ENCODE measurements at regions not wholly inside any gene's neighbourhood (a gene's known extent, or its start where the extent isn't known, plus 50 kb on each side); places are given as distances from the start of the nearest gene placed in this dataset.
"Not testable (repeated sequence)": the region's sequence is repeated elsewhere in the genome, so short reads cannot be mapped to it uniquely, and the experiment has no call there.

DNA sequence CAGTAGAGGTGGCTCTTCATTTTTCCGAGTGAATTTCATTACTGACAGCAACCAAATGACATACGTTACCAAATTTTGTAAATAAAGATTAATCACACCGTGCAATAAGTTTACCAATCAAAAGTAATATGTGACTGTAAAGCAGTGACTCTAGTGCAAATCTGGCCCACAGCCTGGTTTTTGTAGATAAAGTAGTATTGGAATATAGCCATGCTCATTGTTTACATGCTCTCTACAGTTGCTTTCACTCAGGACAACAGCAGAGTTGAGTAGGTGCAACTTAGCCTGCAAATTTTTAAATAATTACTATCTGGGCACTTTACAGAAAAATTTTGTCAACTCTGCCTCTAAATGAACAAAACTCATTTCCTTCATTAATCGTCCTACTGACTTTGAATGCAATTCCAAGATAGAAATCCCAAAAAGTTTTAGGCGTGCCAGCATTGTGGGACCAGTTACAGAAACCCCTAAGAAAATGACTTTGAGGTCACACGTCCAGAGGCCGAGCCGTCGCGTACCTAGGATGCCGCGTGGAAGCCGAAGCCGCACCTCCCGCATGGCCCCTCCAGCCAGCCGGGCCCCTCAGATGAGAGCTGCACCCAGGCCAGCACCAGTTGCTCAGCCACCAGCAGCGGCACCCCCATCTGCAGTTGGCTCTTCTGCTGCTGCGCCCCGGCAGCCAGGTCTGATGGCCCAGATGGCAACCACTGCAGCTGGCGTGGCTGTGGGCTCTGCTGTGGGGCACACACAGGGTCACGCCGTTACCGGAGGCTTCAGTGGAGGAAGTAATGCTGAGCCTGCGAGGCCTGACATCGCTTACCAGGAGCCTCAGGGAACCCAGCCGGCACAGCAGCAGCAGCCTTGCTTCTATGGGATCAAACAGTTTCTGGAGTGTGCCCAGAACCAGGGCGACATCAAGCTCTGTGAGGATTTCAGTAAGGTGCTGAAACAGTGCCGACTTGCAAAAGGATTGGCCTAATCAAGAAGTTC, 180.7 kb upstream of the TLE4 start:
- Mint-ChIP-seq H3K36me3 (ENCODE audit: low read depth) (no peaks in the 10 kb centered on the region), H3K27me3 (no peaks in the 10 kb centered on the region), H3K9me3 (no peaks in the 10 kb centered on the region), H3K4me1 (ENCODE audit: low read depth) (no peaks in the 10 kb centered on the region), H3K27ac (no peak overlapping the region), H3K4me3 (no peak overlapping the region)

DNA sequence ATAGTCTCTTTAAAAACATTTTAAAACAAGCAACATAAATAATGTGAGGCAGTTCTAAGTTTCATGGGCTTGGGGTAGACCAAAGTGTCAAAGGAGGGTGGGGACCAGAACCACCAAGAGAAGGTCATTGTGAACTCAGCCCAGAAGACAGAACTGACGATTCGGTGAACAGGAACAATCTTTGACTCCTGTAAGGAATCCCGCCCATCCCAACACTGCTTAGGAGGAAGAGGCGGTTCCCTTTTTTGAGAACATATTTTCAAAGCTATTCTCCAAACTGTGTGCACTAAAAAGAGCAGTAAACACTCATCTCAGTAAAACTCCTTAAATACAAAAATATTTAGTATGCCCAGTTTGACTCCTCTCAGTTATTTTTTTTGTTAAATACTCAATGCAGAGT, 176.5 kb upstream of the TLE4 start:
- H3K27me3 Mint-ChIP-seq, result no peaks in the 10 kb centered on the region
- H3K27ac Mint-ChIP-seq, result no peak overlapping the region
- no peaks in the 10 kb centered on the region for H3K36me3 Mint-ChIP-seq (ENCODE audit: low read depth)
- H3K4me3 Mint-ChIP-seq, result no peak overlapping the region
- no peaks in the 10 kb centered on the region for H3K9me3 Mint-ChIP-seq
- H3K4me1 Mint-ChIP-seq (ENCODE audit: low read depth), result no peaks in the 10 kb centered on the region

DNA sequence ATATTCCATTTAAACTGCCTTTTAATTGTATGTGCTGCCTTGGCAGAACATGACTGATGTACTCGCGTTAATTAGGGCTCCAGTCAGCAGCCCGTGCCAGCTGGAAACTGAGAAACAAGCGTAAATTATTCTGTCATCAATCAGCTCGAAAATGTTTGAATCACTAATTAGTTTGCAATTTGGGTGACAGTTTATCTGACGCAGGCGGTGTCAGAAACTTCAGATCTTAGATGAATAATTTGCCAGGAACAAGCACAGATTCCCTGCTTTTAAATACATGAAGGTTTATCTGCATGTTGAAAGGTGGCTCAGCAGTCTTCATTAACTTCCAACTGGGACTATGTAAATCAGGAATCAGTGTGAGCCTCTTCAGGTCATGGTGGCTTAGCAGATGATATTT, 176.0 kb upstream of the TLE4 start:
- Mint-ChIP-seq H3K27ac (no peak overlapping the region), H3K9me3 (no peaks in the 10 kb centered on the region), H3K4me3 (no peak overlapping the region), H3K4me1 (ENCODE audit: low read depth) (no peaks in the 10 kb centered on the region), H3K27me3 (no peaks in the 10 kb centered on the region), H3K36me3 (ENCODE audit: low read depth) (no peaks in the 10 kb centered on the region)

DNA sequence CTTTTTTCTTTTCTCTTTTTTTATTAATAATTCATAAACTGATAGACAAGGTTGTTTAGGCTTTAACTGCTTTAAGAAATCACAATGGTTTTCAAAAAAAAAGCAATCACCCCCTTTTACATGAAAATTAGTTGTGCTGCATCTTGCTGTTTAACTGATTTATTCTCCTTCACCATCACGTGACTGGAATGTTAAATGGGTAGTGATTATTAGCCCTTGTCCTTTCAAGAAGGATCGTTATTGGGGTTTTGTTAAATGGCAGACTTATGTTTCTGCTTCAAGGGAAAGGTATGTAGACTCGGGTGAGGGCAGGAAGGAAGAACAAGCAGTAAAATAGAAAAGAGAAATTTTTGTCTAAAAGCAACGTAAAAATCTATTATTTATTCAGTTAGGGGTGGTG, 175.6 kb upstream of the TLE4 start:
- Mint-ChIP-seq H3K9me3 (no peaks in the 10 kb centered on the region), H3K4me1 (ENCODE audit: low read depth) (no peaks in the 10 kb centered on the region), H3K4me3 (no peak overlapping the region), H3K27me3 (no peaks in the 10 kb centered on the region), H3K36me3 (ENCODE audit: low read depth) (no peaks in the 10 kb centered on the region), H3K27ac (no peak overlapping the region)

DNA sequence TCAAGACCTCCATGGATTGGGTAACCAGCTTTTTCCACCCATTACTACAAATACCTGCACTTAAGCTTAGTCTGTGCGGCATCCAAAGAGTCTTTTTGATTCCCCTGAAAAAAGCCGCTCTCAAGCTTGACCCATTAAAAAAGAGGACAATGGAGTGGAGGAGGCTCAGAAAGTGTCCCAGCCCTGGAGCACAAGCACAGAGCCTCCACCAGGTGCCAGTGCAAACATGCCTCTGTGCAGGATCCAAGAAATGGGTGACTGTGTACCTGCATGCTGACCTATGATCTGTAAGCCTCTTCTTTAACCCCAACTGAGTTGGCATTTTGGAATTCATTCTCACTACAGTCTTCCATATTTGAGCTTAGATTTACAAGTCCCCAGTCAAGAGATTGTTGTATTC, 168.3 kb upstream of the TLE4 start:
- H3K27ac Mint-ChIP-seq, result no peak overlapping the region
- H3K27me3 Mint-ChIP-seq, result no peaks in the 10 kb centered on the region
- no peaks in the 10 kb centered on the region for H3K4me1 Mint-ChIP-seq (ENCODE audit: low read depth)
- H3K4me3 Mint-ChIP-seq, result no peak overlapping the region
- H3K36me3 Mint-ChIP-seq (ENCODE audit: low read depth), result no peaks in the 10 kb centered on the region
- no peaks in the 10 kb centered on the region for H3K9me3 Mint-ChIP-seq

DNA sequence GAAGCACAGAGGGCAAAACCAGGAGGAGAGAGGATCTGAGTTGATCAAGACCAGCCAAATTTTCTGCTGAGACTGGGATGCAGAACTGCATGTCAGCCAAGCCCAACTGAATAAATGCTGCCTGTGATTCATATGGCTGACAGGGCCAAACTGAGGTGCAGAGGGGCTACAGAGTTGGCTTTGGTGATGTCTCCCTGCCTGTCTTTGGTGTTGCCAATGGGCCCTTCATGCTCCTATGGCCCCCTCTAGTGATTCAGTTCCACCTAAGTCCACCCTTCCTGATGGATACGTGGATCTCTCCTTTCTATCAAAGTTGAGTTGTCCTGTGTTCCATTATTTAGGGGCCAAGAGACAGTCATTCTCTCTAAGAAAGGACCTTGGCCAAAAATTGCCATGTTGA, 163.6 kb upstream of the TLE4 start:
- H3K27me3 Mint-ChIP-seq, result no peaks in the 10 kb centered on the region
- H3K27ac Mint-ChIP-seq, result no peak overlapping the region
- H3K36me3 Mint-ChIP-seq (ENCODE audit: low read depth), result no peaks in the 10 kb centered on the region
- no peaks in the 10 kb centered on the region for H3K4me1 Mint-ChIP-seq (ENCODE audit: low read depth)
- no peak overlapping the region for H3K4me3 Mint-ChIP-seq
- no peaks in the 10 kb centered on the region for H3K9me3 Mint-ChIP-seq

DNA sequence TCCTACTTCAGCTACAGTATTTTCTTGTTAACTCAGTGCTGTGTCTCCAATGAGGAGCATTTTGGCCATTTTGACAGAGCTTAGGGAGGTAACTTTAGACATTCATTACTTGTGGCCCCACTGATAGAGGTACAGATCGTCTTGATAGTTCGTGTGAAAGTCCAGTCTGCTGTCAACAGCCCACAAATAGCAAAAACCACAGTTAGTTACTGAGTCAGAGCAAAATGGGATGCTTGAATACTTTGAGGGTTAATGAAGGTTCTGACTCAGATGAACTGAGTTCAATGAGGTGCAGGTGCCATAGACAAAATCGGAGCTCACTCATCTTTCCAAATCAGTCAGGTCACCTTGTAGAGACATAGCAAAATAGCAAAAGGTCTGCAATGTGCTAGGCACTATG, 163.1 kb upstream of the TLE4 start:
- Mint-ChIP-seq H3K4me1 (ENCODE audit: low read depth) (no peaks in the 10 kb centered on the region), H3K27ac (no peak overlapping the region), H3K27me3 (no peaks in the 10 kb centered on the region), H3K9me3 (no peaks in the 10 kb centered on the region), H3K4me3 (no peak overlapping the region), H3K36me3 (ENCODE audit: low read depth) (no peaks in the 10 kb centered on the region)

GRCh38 chr9:79409182-79409823, 162.5 kb upstream of the TLE4 start:
- no peaks in the 10 kb centered on the region for H3K9me3 Mint-ChIP-seq
- H3K36me3 Mint-ChIP-seq (ENCODE audit: low read depth), result no peaks in the 10 kb centered on the region
- H3K27ac Mint-ChIP-seq, result no peak overlapping the region

GRCh38 chr9:79425840-79426239, 145.9 kb upstream of the TLE4 start:
- peaks cover 7% of the 10 kb centered on the region for H3K27me3 Mint-ChIP-seq
- H3K27ac Mint-ChIP-seq, result no peak overlapping the region
- H3K36me3 Mint-ChIP-seq (ENCODE audit: low read depth), result no peaks in the 10 kb centered on the region
- H3K9me3 Mint-ChIP-seq, result peaks cover 24% of the 10 kb centered on the region
- no peak overlapping the region for H3K4me3 Mint-ChIP-seq
- H3K4me1 Mint-ChIP-seq (ENCODE audit: low read depth), result no peaks in the 10 kb centered on the region

More at GRCh38 chr9:79409182-79409823, 162.5 kb upstream of the TLE4 start:
- no peaks in the 10 kb centered on the region for H3K27me3 Mint-ChIP-seq
- no peak overlapping the region for H3K4me3 Mint-ChIP-seq
- no peaks in the 10 kb centered on the region for H3K4me1 Mint-ChIP-seq (ENCODE audit: low read depth)

- Mint-ChIP-seq H3K27me3 (peaks cover 3% of the 10 kb centered on the region), H3K4me1 (ENCODE audit: low read depth) (no peaks in the 10 kb centered on the region), H3K27ac (no peak overlapping the region), H3K9me3 (peaks cover 18% of the 10 kb centered on the region), H3K4me3 (no peak overlapping the region), H3K36me3 (ENCODE audit: low read depth) (no peaks in the 10 kb centered on the region)
Observed at GRCh38 chr9:79428422-79428821, 143.3 kb upstream of the TLE4 start.

- peaks cover 10% of the 10 kb centered on the region for H3K9me3 Mint-ChIP-seq
- no peaks in the 10 kb centered on the region for H3K27me3 Mint-ChIP-seq
- H3K4me3 Mint-ChIP-seq, result no peak overlapping the region
- no peaks in the 10 kb centered on the region for H3K4me1 Mint-ChIP-seq (ENCODE audit: low read depth)
- no peaks in the 10 kb centered on the region for H3K36me3 Mint-ChIP-seq (ENCODE audit: low read depth)
- no peak overlapping the region for H3K27ac Mint-ChIP-seq
Observed at GRCh38 chr9:79430619-79431018, 141.1 kb upstream of the TLE4 start.

DNA sequence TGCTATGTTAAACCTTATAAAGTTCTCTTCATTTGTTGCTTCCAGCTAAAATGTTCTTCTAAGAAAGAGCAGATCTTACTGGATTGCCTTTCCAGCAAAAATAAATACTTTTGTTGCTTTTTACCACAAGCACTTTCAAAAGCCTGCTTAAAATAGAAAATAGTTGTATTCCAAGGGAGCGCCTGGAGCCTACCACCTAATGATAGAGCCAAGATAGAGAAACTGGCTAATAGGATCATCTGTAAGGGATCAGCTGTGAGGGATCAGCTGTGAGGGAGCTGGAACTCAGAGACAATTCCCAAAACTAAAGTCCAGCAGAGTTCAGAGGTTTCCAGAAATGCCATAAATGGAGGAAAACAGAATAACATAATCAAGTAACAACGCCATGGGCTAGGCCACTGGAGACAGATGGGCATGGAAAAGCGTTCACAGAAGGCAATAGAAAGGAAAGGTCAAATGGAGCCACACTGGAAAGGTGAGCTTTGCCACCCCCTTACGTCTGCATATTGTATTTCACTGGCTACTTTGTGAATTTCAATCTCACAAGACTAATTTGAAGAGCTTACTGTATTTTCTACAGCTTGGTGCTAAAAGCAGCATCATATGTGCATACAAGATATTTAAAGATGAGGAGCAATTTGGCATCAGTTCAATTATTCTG, 140.6 kb upstream of the TLE4 start:
- no peak overlapping the region for H3K27ac Mint-ChIP-seq
- H3K4me3 Mint-ChIP-seq, result no peak overlapping the region
- H3K9me3 Mint-ChIP-seq, result peaks cover 5% of the 10 kb centered on the region
- no peaks in the 10 kb centered on the region for H3K36me3 Mint-ChIP-seq (ENCODE audit: low read depth)
- H3K27me3 Mint-ChIP-seq, result no peaks in the 10 kb centered on the region
- no peaks in the 10 kb centered on the region for H3K4me1 Mint-ChIP-seq (ENCODE audit: low read depth)

DNA sequence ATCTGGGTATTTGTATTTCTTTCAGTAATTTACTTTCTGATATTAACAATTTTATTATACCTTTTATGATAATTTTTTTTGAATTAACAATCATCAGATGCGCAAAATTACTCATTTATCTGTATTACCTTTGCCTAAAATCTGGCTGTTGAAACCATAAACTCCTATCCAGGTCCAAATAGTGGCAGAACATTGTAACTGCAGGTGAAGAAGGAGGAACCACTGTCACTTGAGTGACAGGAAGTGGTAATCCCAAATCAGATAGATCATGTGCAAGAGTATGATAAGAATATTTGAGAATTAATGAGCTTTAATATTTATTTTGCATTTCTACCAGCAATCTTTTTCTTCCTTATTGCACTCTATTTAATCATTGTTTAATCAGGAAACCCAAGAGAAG, 139.3 kb upstream of the TLE4 start:
- Mint-ChIP-seq H3K4me3 (no peak overlapping the region), H3K4me1 (ENCODE audit: low read depth) (no peaks in the 10 kb centered on the region), H3K27ac (no peak overlapping the region), H3K9me3 (no peaks in the 10 kb centered on the region), H3K36me3 (ENCODE audit: low read depth) (no peaks in the 10 kb centered on the region), H3K27me3 (peaks cover 3% of the 10 kb centered on the region)

DNA sequence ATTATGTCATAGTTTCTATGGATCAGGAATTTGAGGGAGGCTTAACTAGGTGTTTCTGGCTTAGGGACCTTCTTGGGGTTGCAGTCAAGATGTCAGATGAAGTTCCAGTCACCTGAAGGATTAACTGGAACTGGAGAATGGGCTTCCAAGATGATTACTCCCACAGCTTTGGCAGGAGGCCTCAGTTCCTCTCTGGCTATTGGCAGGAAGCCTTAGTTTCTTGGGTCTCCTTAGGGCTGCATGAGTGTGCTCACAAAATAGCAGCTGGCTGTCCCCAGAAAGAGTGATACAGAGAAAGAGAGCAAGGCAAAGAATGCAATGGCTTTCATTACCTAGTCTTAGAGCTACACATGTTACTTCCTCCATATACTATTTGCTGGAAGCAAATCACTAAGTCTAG, 138.1 kb upstream of the TLE4 start:
- Mint-ChIP-seq H3K27me3 (peaks cover 8% of the 10 kb centered on the region), H3K27ac (no peak overlapping the region), H3K4me1 (ENCODE audit: low read depth) (no peaks in the 10 kb centered on the region), H3K36me3 (ENCODE audit: low read depth) (no peaks in the 10 kb centered on the region), H3K9me3 (no peaks in the 10 kb centered on the region), H3K4me3 (no peak overlapping the region)

DNA sequence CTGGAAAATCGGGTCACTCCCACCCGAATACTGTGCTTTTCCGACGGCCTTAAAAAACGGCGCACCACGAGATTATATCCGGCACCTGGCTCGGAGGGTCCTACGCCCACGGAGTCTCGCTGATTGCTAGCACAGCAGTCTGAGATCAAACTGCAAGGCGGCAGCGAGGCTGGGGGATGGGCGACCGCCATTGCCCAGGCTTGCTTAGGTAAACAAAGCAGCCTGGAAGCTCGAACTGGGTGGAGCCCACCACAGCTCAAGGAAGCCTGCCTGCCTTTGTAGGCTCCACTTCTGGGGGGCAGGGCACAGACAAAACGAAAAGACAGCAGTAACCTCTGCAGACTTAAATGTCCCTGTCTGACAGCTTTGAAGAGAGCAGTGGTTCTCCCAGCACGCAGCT, 132.5 kb upstream of the TLE4 start:
- not testable (repeated sequence) for H3K4me1 Mint-ChIP-seq (ENCODE audit: low read depth); H3K27me3 Mint-ChIP-seq; H3K36me3 Mint-ChIP-seq (ENCODE audit: low read depth); H3K9me3 Mint-ChIP-seq; H3K27ac Mint-ChIP-seq
- peak overlapping the region; percentile 55 for H3K4me3 Mint-ChIP-seq

Data from stimulated activated naive CD8-positive, alpha-beta T cell treated with anti-CD3 and anti-CD28 coated beads, Interleukin-15, Interleukin-2, amounts not matched to agents 100 ng/mL and 50 ng/mL, for 24 hours (primary cell).